ENCODE measurements at regions not wholly inside any gene's neighbourhood (a gene's known extent, or its start where the extent isn't known, plus 50 kb on each side); places are given as distances from the start of the nearest gene placed in this dataset.

GRCh38 chr6:148166339-148166968 is 176.2 kb upstream of the SASH1 start:
- peak; percentile 62 for DNase-seq (ENCODE audit: low read depth)
- H3K4me3 ChIP-seq (ENCODE audit: low read depth, low read length) = no peak overlapping the region
- TF ChIP-seq, protein P1, sequence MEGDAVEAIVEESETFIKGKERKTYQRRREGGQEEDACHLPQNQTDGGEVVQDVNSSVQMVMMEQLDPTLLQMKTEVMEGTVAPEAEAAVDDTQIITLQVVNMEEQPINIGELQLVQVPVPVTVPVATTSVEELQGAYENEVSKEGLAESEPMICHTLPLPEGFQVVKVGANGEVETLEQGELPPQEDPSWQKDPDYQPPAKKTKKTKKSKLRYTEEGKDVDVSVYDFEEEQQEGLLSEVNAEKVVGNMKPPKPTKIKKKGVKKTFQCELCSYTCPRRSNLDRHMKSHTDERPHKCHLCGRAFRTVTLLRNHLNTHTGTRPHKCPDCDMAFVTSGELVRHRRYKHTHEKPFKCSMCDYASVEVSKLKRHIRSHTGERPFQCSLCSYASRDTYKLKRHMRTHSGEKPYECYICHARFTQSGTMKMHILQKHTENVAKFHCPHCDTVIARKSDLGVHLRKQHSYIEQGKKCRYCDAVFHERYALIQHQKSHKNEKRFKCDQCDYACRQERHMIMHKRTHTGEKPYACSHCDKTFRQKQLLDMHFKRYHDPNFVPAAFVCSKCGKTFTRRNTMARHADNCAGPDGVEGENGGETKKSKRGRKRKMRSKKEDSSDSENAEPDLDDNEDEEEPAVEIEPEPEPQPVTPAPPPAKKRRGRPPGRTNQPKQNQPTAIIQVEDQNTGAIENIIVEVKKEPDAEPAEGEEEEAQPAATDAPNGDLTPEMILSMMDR (IDR thresholded peaks at IDR 0.05; ENCODE audit: insufficient read depth, low read length, severe bottlenecking) = peak; percentile 57
- H3K27me3 ChIP-seq (ENCODE audit: control insufficient read depth, insufficient read depth, low read length) = no peaks in the 10 kb centered on the region
- H3K36me3 ChIP-seq (ENCODE audit: control insufficient read depth, insufficient read depth, low read length) = no peaks in the 10 kb centered on the region
- FAIRE-seq = no peak

GRCh38 chr6:148169706-148170105 is 172.9 kb upstream of the SASH1 start:
- FAIRE-seq = no peak
- TF ChIP-seq, protein P1 (IDR thresholded peaks at IDR 0.05; ENCODE audit: insufficient read depth, low read length, severe bottlenecking) = no peak
- Histone ChIP-seq H3K4me3 (ENCODE audit: low read depth, low read length) (no peak overlapping the region), H3K36me3 (ENCODE audit: control insufficient read depth, insufficient read depth, low read length) (no peaks in the 10 kb centered on the region), H3K27me3 (ENCODE audit: control insufficient read depth, insufficient read depth, low read length) (no peaks in the 10 kb centered on the region)
- DNase-seq (ENCODE audit: low read depth) = no peak

- TF ChIP-seq, protein P1 (IDR thresholded peaks at IDR 0.05; ENCODE audit: insufficient read depth, low read length, severe bottlenecking) = no peak
- Histone ChIP-seq H3K27me3 (ENCODE audit: control insufficient read depth, insufficient read depth, low read length) (no peaks in the 10 kb centered on the region), H3K36me3 (ENCODE audit: control insufficient read depth, insufficient read depth, low read length) (no peaks in the 10 kb centered on the region), H3K4me3 (ENCODE audit: low read depth, low read length) (no peak overlapping the region)
- FAIRE-seq (no peak), DNase-seq (ENCODE audit: low read depth) (no peak)
Measured at GRCh38 chr6:148170286-148170685, 172.4 kb upstream of the SASH1 start.

GRCh38 chr6:148173548-148173947 is 169.1 kb upstream of the SASH1 start:
- no peak for DNase-seq (ENCODE audit: low read depth)
- TF ChIP-seq, protein P1 (IDR thresholded peaks at IDR 0.05; ENCODE audit: insufficient read depth, low read length, severe bottlenecking) = no peak
- no peaks in the 10 kb centered on the region for H3K36me3 ChIP-seq (ENCODE audit: control insufficient read depth, insufficient read depth, low read length)
- H3K27me3 ChIP-seq (ENCODE audit: control insufficient read depth, insufficient read depth, low read length) = no peaks in the 10 kb centered on the region
- no peak overlapping the region for H3K4me3 ChIP-seq (ENCODE audit: low read depth, low read length)
- FAIRE-seq = no peak

GRCh38 chr6:148175550-148176188 is 167.0 kb upstream of the SASH1 start:
- Histone ChIP-seq H3K27me3 (ENCODE audit: control insufficient read depth, insufficient read depth, low read length) (no peaks in the 10 kb centered on the region), H3K4me3 (ENCODE audit: low read depth, low read length) (no peak overlapping the region), H3K36me3 (ENCODE audit: control insufficient read depth, insufficient read depth, low read length) (no peaks in the 10 kb centered on the region)
- FAIRE-seq (no peak), DNase-seq (ENCODE audit: low read depth) (peak; percentile 56)
- TF ChIP-seq, protein P1 (IDR thresholded peaks at IDR 0.05; ENCODE audit: insufficient read depth, low read length, severe bottlenecking) = no peak

Measured in bronchial epithelial cell (primary cell).